HG03175 (cell line): ENCODE measurements at regions not wholly inside any gene's neighbourhood (a gene's known extent, or its start where the extent isn't known, plus 50 kb on each side); places are given as distances from the start of the nearest gene placed in this dataset.

ENCODE experiments used
- ATAC-seq: cut with Tn5 transposase; IDR thresholded peaks from one replicate; pipeline ENCODE4 v1.9.1; 2021; ENCODE audit warnings: mild to moderate bottlenecking, moderate library complexity; ENCODE audit not compliant: unreplicated experiment

DNA sequence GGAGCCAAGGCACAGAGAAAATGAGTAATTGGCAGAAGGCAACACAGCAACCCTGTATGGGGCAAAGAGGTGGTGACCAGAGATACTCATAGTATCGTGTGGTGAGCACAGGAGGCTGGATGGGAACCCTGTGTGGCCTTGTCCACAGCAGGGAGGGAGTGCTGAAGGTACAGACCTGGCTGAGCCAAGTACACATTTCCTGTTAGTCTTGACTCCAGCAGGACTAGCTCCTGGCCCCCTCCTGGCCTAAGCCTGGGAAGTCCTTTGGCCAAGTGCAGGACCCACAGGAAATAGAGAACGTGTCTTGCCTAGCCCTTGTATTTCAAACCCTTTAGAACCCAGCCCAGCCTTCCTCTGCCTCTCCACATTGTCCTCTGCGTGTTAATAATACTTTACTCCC, 289.8 kb upstream of the PWP1 start:
- no peak for ATAC-seq

GRCh38 chr12:107396991-107397390, 288.6 kb upstream of the PWP1 start:
- ATAC-seq = no peak

- no peak for ATAC-seq
Measured at GRCh38 chr12:107397890-107398500, 287.6 kb upstream of the PWP1 start.

GRCh38 chr12:107399046-107399445, 286.6 kb upstream of the PWP1 start:
- ATAC-seq = no peak

DNA sequence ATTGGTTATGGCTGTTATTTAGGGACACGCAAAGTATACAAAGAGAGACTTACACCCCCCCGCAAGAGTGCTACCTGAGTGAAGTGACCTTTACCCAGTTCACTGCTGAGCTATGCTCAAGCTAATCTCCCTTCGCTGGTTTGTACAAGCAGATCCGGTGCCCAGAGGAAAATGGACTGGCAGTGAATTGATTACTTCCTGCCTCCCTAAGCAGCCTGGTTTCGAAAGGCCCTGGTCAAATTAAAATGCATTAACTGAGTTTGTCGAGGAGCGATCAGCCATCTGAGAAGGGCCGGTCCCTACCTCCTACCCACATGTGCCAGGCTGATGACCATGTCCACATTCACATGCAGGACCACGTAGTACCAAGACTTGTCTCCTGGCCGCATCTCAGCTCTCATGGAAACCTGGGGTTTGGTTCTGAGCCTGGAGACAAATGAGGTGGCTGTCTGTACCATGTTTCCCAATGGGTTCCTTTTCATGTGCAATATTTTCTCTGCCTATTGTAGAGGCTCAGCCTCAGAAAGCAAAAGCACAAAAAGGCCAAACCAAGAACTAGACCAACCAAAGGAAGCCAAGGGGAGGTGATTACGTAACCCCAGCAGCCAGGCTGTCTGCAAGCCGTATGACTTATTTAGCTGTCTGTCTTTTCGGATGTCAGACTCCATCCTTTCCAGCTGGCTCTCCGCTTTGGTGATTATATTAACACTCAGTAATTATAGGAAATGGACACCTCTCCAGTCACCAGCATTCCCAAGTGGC, 284.7 kb upstream of the PWP1 start:
- ATAC-seq = no peak

DNA sequence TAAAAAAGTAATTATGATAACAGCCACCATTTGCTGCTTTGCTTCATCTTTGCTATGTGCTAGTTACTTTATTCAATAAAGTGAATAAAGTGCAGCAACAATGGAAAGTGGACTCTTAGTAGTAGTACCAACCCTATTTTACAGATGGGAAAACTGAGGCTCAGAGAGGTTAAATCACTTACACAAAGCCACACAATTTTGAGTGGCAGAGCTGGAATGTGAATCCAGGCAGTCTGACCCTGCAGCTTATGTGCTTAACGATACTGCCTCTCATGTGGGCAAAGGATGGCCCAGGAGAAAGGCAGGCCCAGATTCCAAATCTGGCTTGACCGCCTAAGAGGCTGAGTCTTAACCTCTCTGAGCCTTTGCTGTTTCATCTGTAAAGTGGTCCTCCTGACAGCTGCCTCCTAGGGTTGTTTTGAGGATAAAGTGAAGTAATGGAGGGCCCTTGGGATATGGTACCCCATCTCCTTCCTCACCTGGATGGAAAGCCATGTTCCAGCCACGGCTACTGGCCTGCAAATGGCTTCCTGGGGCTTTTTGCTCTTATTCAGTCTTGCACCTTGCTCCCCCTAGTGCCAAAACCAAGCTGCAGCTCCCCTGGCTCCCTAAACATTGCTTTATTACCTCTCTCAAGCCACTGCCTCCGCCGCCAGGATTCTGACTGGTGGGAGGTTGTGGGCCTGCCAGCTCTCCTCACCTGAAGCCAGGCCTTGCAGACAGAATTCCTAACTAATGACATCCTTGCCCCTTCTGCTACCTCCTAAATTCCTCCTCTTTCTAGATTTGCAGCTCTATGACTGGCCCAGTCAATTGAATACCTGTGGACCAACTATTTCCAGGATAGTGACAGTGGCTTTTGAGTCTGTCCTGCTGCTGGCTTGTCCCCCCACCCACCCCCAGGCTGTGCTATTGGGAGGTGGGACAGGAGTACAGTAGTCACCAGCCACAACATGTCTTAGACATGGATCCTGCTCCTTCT, 283.3 kb upstream of the PWP1 start:
- ATAC-seq = no peak

GRCh38 chr12:107404981-107405380, 280.6 kb upstream of the PWP1 start:
- no peak for ATAC-seq

- no peak for ATAC-seq
Measured at GRCh38 chr12:107405436-107405835, 280.2 kb upstream of the PWP1 start.

DNA sequence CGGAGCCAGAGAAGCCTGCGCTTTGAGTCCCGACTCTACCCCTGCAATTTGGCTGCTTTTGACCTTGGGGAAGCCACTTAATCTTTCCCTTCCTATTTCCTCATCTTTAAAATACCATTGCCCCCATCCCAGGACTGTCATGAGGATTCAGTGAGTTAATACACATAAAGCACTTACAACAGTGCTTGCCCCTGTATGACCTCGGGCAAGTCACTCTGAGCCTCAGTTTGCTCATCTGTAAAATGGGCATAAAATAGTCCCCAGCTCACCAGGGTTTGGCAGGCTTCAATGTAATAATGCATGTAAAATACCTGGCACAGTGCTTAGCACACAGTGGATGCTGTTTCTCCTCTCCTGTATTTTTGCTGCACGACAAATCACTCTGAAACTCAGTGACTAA, 278.7 kb upstream of the PWP1 start:
- no peak for ATAC-seq

DNA sequence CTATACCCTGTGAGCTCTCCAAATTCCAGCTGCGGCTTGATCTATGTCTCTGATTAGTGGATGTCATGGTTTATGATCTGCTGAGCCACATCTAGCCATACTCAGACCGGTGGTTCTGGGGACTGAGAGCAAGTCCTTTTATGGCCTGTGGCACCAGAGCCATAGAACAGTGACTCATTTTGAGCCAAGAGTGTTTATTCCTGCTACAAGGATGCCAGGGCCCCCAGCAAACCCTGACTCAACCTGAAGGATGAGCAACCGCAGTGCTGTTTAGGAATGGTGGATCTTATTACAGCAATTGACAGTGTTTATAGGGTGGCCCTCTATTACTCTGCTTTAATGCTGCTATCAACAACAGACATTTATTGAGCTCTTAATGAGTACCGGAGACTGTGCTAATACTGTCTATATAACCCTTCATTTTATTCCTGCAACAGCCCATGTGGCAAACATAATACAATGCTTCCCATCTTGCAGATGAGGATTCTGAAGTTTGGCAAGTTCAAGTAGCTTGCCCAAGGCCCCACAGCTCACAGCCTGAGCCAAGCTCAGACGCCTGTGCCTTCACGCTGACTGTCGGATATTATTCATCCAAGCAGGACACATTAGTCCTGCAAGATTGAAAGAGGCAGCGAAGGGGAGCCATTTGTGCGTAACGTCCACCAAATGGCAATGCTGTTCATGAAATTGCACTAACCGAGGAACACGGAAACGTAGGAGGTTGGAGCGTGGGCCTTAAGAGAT, 273.6 kb upstream of the PWP1 start:
- no peak for ATAC-seq

DNA sequence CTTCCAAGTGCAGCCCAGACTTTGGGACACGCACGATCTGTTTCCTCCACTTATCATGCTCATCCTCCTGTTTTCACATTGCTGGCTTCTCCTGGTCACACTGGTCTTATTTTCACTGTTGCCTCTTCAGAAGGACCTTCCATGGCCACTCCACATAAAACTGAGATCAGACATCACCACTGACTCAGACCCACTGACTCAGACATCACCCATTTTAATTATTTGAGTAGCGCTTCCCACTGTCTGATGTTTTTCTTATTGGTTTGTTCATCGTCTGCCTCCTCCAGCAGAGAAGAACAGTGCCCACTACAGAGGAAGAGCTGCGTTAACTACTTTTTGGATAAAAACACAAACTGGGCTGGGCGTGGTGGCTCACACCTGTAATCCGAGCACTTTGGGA, 270.5 kb upstream of the PWP1 start:
- no peak for ATAC-seq

GRCh38 chr12:107415834-107416233, 269.8 kb upstream of the PWP1 start:
- ATAC-seq = no peak

GRCh38 chr12:107417004-107417403, 268.6 kb upstream of the PWP1 start:
- ATAC-seq = no peak

- ATAC-seq = no peak
Measured at GRCh38 chr12:107418981-107419380, 266.6 kb upstream of the PWP1 start.

- ATAC-seq = no peak
Measured at GRCh38 chr12:107423531-107423930, 262.1 kb upstream of the PWP1 start.

DNA sequence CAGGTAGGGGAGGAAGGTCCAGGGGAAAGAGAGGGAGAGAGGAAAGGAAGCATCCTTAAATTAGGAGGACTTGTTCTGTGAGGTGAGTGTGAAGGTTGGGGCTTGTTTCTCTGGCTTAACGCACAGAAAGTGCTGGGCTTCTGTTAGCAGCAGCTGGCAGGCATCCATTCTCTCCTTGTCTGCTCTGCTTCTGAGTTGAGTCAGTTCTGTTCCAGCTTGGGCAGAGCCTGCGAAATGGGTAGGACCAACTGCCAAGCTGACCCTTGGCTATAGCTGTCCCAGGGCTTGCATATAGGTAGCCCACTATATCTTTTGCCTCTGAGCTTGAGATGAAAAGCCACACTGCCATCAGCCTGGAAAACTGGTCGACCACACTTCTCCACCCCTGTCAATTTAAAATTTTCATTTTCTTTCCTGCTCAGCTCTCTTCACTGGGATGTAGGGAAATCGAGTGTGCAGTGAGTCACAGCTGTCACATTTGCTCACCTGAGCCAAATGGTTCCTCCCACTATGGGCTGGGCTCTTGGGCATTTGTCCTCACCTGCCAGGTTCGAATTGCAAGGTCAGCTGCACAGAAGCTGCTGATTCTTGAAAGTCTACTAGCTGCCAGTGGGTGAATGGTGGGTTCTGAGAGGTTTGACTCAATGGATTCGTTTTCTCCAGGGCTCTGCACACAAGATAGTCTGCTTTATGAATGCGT, 256.4 kb upstream of the PWP1 start:
- ATAC-seq = no peak

DNA sequence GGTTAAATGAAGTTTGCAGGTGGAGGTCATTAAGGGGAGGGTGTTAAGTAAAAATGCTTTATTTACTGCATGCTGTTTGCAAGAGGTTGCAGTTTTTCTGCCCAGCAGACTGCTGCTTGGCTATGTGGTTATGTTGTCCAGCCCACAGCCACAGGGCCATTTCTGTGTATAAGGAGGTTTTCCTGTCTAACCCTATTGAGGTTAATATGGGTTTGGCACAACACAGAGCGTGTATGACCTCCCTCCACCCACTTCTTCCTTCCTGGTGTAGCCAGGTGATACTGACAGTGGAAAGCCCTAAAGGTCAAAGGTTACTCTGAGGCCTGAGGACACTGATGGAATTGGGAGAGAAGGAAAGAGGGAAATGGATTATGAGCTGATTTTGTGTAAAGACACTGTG, 253.7 kb upstream of the PWP1 start:
- no peak for ATAC-seq

GRCh38 chr12:107435072-107435471, 250.5 kb upstream of the PWP1 start:
- no peak for ATAC-seq

- no peak for ATAC-seq
Measured at GRCh38 chr12:107435520-107435919, 250.1 kb upstream of the PWP1 start.

GRCh38 chr12:107436376-107436775, 249.2 kb upstream of the PWP1 start:
- ATAC-seq = no peak
